GM18520 (cell line): ENCODE measurements at regions not wholly inside any gene's neighbourhood (a gene's known extent, or its start where the extent isn't known, plus 50 kb on each side); places are given as distances from the start of the nearest gene placed in this dataset.

ENCODE experiments used
- ATAC-seq: cut with Tn5 transposase; IDR thresholded peaks from one replicate; pipeline ENCODE4 v1.9.1; 2021; ENCODE audit not compliant: unreplicated experiment

- ATAC-seq = no peak
Observed at GRCh38 chr20:22245139-22245538, 339.2 kb downstream of the FOXA2 start.

DNA sequence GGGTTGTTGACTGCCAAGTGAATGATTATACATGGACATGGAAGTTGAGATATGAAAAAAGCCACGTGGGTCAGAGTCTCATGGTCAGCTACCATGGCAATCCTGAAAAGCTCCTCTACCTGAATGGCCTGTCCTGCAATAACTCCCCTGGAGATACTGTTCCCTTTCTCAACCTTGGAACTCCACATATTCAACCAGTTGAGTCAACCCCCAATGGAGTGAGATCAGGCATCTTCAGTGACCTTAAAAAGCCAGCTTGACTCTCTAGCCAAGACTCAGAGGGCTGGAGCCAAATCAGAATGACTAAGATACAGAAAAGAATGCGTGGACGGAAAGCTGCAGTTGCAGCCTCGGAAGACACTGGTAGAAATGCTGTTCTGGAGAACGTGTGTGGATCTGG, 341.3 kb downstream of the FOXA2 start:
- ATAC-seq = no peak

DNA sequence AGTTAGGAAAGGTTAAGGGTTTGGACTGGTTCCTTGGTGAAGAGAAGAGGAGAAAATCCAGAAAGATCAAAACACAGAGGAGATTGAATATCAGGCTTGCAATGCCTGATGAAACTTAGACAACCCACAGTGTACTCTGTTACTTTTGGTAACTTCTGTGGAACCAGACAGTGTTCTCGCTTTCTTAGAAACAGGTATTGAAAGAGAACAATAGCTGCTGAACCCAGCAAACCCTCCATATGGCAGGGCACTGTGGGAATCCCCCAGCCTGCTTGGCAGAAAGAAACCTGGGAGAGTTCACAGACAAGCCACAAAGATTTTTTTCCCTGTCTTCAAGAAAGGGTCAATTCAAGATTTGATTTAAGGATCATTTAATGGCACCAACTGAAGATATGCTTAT, 342.8 kb downstream of the FOXA2 start:
- peak; percentile 55 for ATAC-seq

GRCh38 chr20:22232923-22233322, 351.4 kb downstream of the FOXA2 start:
- no peak for ATAC-seq

DNA sequence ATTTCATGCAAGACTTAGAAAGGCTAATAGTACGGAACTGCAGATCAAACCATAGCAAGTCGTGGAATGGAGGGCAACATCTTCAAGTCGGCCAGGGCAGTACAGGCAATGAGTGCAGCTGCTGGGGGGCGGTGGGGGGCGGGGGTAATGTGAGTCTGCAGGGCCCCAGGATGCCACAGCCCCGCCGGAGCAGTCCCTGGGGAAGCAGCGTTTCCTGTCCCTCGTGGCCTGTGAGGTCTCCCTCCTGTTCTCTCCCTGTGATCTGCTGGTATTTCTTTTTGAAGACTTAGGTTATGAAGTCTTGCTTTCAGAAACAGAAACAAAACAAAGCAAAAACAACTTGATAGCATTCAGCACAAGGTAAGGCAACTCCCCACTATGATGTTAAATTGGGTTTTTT, 351.9 kb downstream of the FOXA2 start:
- no peak for ATAC-seq

DNA sequence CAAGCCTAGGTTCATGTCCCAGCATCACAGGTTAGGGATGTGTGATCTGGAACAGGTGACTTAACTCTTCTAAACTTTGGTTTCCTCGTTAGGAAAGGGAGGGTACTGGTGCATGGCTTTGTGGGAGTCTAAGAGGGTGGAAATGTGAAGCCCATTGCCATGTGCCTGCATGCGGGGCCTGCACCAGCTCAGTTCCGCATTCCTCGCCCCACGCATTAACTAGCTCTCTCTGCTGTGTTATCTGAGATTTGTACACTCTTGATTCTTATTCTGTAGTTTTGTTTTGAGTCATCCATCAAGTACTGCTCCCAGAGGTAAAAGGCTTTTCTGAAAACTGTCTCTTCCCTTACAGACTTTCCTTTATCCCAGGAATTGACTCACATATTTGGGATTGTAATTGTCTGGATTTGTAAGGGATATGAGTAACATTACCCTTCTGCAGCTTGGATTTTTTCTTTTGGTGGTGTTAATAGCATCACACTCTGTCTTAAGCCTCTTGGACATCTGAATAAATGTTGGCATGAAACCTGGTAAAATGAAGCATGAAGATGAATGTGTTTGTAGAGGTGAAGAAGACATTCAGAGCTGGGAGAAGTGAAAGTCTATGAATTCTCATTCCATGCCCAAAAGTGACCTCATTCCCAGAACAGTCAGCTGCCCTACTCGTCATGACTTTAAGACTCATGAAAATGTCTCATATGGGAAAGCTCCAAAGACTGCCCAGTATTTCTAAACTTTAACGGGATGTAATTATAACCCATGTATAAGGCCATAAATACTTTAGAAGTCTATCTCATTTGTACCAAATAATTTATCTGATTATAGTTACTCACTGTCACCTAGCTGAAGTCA, 357.3 kb downstream of the FOXA2 start:
- ATAC-seq = no peak

- no peak for ATAC-seq
Observed at GRCh38 chr20:22223236-22223635, 361.1 kb downstream of the FOXA2 start.

- ATAC-seq = no peak
Observed at GRCh38 chr20:22217712-22218352, 366.5 kb downstream of the FOXA2 start.

DNA sequence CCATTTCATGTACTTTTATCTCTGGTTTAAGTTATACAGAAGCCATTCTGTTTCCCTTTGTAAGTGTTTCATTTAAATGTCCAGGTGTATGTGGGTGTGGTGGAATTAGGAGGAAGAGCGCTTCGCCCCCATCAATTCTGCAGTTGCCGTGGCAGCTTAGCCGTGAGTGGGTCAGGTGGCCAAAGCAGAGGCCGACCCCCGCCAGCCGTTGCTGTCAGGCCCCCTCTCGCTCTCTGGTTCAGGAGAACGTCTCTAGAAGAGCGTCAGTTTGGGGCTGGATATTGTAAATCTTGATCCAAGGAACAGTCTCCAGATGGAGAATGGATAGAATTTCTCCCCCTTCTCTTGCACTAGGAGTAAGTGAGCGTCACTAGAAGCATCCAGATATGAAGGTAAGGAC, 367.4 kb downstream of the FOXA2 start:
- ATAC-seq = no peak

DNA sequence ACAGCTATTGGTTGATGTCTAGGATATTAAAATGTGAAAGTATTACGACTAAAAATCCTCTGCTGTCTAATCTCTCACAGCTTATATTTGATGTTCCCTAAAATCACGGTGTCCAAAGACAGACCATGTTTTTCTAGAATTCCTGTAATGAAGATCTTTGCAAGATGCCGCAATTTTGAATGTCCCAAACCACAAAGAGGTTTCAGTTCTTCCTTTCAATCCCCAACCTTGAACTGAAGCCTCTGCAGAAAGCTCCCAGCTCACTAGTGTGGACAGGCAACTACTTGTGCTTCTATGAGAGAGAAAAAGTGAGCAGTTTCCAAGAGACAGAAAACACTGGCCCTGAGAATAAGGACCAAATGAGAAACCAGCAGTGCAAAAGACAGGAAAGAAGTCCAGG, 370.1 kb downstream of the FOXA2 start:
- ATAC-seq = no peak

DNA sequence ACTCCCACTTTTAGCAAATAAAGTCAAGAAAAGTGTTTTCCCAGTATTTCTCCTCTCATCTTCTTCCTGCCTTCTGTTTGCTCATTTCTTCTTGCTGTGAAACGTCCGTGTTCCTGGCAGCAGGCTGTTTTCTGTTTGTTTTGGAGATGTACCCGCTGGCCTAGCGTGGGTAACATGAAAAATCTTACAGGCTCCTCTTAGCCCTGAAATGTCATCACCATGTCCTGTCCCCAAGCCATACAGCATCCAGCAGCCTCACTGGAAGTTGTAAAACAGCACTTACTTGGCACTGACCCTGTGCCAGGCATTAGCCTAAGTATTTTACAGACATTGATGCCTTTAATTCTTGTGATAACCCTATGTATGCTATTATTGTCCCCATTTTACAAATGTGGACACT, 371.1 kb downstream of the FOXA2 start:
- no peak for ATAC-seq

GRCh38 chr20:22207280-22207679, 377.1 kb downstream of the FOXA2 start:
- ATAC-seq = no peak

- no peak for ATAC-seq
Observed at GRCh38 chr20:22204801-22205200, 379.6 kb downstream of the FOXA2 start.

DNA sequence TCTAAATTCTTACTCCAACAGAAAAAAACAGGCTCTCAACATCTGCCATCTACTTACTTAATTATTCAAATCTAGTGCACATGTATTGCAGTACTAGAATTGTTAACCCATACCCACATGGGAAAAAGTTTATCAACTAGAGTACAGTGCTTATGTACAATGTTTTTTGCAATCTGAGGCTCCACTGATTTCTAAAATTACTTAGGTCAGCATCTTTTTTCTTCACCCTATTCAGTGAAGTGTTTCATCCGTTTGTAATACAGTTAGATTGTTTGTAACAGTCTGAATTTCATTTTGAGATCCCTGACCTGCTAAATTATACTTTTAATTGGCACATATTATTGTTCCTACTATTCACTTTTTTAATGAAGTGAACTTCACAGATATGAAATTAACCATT, 402.2 kb downstream of the FOXA2 start:
- no peak for ATAC-seq

DNA sequence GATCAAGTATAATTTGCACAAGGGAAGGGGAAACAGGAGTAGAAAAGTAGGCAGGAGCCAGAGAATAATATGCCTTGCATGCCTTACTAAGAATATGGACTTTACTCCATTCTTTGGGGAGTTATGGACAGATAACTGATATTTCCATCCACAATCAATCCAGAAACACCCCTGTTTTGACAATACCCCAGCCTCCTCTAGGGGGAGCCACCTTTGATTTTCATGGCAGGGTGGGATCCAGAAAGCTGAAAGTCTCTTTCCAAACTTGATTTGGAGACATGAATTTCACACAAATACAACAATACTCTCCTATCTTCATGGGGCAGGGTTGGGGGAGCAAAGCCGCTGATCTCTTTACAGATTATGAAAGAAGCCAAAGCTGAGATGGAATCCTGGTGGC, 404.1 kb downstream of the FOXA2 start:
- ATAC-seq = no peak

DNA sequence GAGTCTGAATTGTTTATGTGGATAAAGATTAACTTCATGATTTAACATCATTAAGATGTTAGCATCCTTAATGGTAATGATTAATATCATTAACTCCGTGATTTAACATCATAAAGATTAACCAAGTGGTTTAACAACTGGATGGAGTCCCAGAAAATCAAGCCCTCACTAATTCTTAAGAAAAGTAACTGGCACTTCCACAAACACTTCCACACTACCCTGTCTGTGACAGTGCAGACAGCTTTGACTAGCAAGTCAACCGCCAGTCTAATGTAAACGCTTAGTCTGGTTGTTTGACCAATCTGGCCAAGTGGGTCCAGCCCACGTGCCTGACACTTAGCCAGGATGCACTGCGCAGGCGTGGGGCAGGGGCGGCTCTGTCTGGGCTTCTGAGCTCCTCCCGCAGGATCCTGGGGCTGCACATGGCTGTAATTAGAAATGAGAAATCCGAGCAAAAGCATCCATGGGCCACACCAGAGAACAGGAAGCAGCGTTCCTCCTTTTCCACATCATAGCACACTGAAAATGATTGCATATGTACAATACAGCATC, 424.2 kb downstream of the FOXA2 start:
- ATAC-seq = no peak

DNA sequence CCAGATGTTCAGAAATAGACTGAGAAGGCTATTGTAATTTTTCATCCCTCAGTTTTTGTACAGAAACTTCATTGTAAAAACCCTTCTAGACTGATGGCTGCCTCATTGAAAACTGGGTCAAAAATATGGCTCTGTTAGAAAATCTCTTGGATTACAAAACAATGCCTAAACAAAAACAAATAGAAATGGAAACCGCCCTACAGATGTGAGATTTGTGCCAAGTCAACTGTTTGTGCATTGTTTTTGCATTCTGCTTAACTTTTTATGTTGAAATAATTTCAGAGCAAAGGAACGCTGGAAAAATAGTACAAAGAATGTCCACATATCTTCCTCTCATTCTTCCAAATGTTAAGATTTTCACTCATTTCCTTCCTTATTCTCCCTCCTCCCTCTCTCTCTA, 425.1 kb downstream of the FOXA2 start:
- ATAC-seq = no peak

GRCh38 chr20:22127587-22127986, 422.1 kb downstream of the PAX1 start:
- ATAC-seq = no peak

- ATAC-seq = no peak
Observed at GRCh38 chr20:22106308-22106938, 401.0 kb downstream of the PAX1 start.

DNA sequence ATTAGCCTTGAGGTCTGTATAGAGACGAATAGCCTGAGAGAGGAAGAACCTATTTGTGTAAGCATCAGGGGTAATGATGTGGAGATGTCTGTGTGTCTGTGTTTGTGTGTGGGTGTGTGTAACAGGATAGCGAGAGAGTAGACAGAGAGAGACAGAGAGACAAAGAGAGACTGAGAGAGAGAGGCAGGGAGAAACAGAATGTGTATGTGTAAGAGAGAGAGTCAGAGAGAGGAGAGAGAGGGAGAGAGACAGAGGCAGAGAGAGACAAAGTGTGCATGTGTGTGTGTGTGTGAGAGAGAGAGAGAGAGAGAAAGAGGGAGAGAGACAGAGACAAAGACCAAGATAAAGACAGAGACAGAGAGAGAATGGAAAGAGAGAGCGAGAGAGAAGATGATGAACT, 396.1 kb downstream of the PAX1 start:
- no peak for ATAC-seq

DNA sequence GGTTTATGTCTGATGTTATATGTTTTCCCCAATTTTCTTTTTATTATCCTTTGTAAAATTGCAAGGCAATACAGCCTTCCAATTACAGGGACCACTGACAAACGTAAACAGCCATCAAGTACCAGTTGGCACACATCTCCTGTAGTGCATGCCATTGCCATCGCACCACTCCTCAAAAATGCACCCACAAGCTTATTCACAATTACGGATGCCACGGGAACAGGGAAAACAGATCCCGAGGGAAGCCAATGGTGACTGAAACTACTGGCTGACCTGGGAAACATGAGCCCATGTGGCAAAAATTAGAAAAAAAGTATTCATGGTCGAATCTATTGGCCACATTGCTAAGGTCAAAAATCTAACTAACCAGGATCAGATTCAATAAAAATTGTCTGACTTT, 395.2 kb downstream of the PAX1 start:
- ATAC-seq = no peak

- no peak for ATAC-seq
Observed at GRCh38 chr20:22099348-22099747, 393.9 kb downstream of the PAX1 start.
